SK-N-SH (cell line): ENCODE measurements at regions not wholly inside any gene's neighbourhood (a gene's known extent, or its start where the extent isn't known, plus 50 kb on each side); places are given as distances from the start of the nearest gene placed in this dataset.

Source experiments
- CTCF ChIA-PET: fragments of 300-600, 350-600 bp; formaldehyde crosslinking; extraction: SDS; loops from one replicate; lab custom pipeline; 2021; lab: Yijun Ruan, JAX
- POLR2A ChIA-PET: fragments of 350-600 bp; sonication (Branson Sonifier 250); formaldehyde crosslinking; extraction: SDS; loops from one replicate; lab custom pipeline; 2020; ENCODE audit warnings: antibody characterized with exemption, inconsistent platforms; lab: Yijun Ruan, JAX
- DNase-seq: peaks from one replicate; pipeline ENCODE4 v3.0.0; 2012
- H2AFZ ChIP-seq: fragments of 200-600 bp; sonication (generic); 2 replicates; pipeline ENCODE4 v1.8.1; 2016; ENCODE audit warnings: antibody characterized with exemption, mild to moderate bottlenecking, low read depth
- H3F3A ChIP-seq: fragments of 200-600 bp; sonication (generic); replicated peaks from 2 replicates; pipeline ENCODE3; 2016; ENCODE audit warnings: antibody characterized with exemption, mild to moderate bottlenecking; ENCODE audit not compliant: insufficient read depth
- H3K27ac ChIP-seq, 2 experiments: fragments of 200-500 bp in 1 of 2; fragments of 200-600 bp in 1 of 2; sonication (Bioruptor generic) in 1 of 2; sonication (generic), shearing (Covaris generic) in 1 of 2; 2 replicates each; pipeline versions ENCODE4 v1.5.1 to v1.6.1; 2014 to 2016; ENCODE audit warnings: low read depth in 2 of 2, inconsistent platforms in 1 of 2, low read length in 1 of 2, mild to moderate bottlenecking in 1 of 2, mixed read lengths in 1 of 2
- H3K27me3 ChIP-seq: fragments of 200-600 bp; sonication (generic), shearing (Covaris generic); 2 replicates; pipeline ENCODE4 v1.6.1; 2016; ENCODE audit warnings: mixed run types; ENCODE audit not compliant: insufficient read depth
- H3K36me3 ChIP-seq, 2 experiments: fragments of 200-500 bp in 1 of 2; fragments of 200-600 bp in 1 of 2; sonication (Bioruptor generic) in 1 of 2; sonication (generic) in 1 of 2; replicated peaks in 1 of 2; 2 replicates each; pipeline versions ENCODE3 to v1.5.1; 2014 to 2016; ENCODE audit warnings: low read length in 1 of 2, mild to moderate bottlenecking in 1 of 2; ENCODE audit not compliant: insufficient read depth in 2 of 2, control insufficient read depth in 1 of 2
- H3K4me1 ChIP-seq, 2 experiments: fragments of 200-500 bp in 1 of 2; fragments of 200-600 bp in 1 of 2; sonication (Bioruptor generic) in 1 of 2; sonication (generic), shearing (Covaris generic) in 1 of 2; 2 replicates each; pipeline versions ENCODE4 v1.5.1 to v1.6.1; 2014 to 2016; ENCODE audit warnings: low read depth in 1 of 2, low read length in 1 of 2, mixed run types in 1 of 2; ENCODE audit not compliant: insufficient read depth in 2 of 2, control insufficient read depth in 1 of 2
- H3K4me2 ChIP-seq: fragments of 200-600 bp; sonication (generic), shearing (Covaris generic); 2 replicates; pipeline ENCODE4 v1.6.1; 2017; ENCODE audit warnings: mixed run types
- H3K4me3 ChIP-seq, 2 experiments: fragments of 200-500 bp in 1 of 2; fragments of 200-600 bp in 1 of 2; sonication (Bioruptor generic) in 1 of 2; sonication (generic), shearing (Covaris generic) in 1 of 2; 2 replicates each; pipeline versions ENCODE4 v1.5.1 to v1.8.1; 2014 to 2016; ENCODE audit warnings: low read depth in 2 of 2, inconsistent platforms in 1 of 2, low read length in 1 of 2, mild to moderate bottlenecking in 1 of 2, mixed read lengths in 1 of 2, moderate library complexity in 1 of 2
- H3K79me2 ChIP-seq: fragments of 200-600 bp; sonication (generic); 2 replicates; pipeline ENCODE4 v1.8.1; 2017; ENCODE audit warnings: mild to moderate bottlenecking; ENCODE audit not compliant: insufficient read depth
- H3K9ac ChIP-seq: fragments of 200-600 bp; sonication (generic); 2 replicates; pipeline ENCODE4 v1.6.1; 2017; ENCODE audit warnings: mixed run types
- H3K9me2 ChIP-seq: fragments of 200-600 bp; sonication (generic); 2 replicates; pipeline ENCODE4 v1.6.1; 2017; ENCODE audit warnings: mixed run types
- H3K9me3 ChIP-seq: fragments of 200-600 bp; sonication (generic); 2 replicates; pipeline ENCODE4 v1.6.1; 2017; ENCODE audit warnings: mixed run types, mild to moderate bottlenecking, moderate library complexity
- H4K20me1 ChIP-seq: fragments of 200-600 bp; sonication (generic); 2 replicates; pipeline ENCODE4 v1.6.1; 2017; ENCODE audit warnings: mild to moderate bottlenecking, mixed run types; ENCODE audit not compliant: insufficient read depth
- ELF1 ChIP-seq: IDR thresholded peaks from 2 replicates; pipeline ENCODE4 v1.4.0; 2012
- EP300 ChIP-seq, 2 experiments: IDR thresholded peaks; 2 replicates each; pipeline versions ENCODE4 v1.4.0 to v1.6.1; 2012; ENCODE audit warnings: borderline replicate concordance in 1 of 2, low read depth in 1 of 2, low read length in 1 of 2
- EZH2phosphoT487 ChIP-seq: fragments of 200-600 bp; sonication (generic); IDR thresholded peaks from 2 replicates; pipeline ENCODE4 v1.6.1; 2017; ENCODE audit warnings: low read depth, mixed run types, mild to moderate bottlenecking, antibody characterized with exemption, moderate library complexity, borderline replicate concordance
- IRF3 ChIP-seq: fragments of 150-350 bp; IDR thresholded peaks from 2 replicates; pipeline ENCODE4 v1.6.1; 2016; ENCODE audit warnings: mild to moderate bottlenecking, low read depth, low read length
- MAX ChIP-seq: IDR thresholded peaks from 2 replicates; pipeline ENCODE4 v1.4.0; 2012; ENCODE audit warnings: low read depth
- MEF2A ChIP-seq: IDR thresholded peaks from 2 replicates; pipeline ENCODE4 v1.4.0; 2012; ENCODE audit warnings: low read depth, borderline replicate concordance
- NFIC ChIP-seq: IDR thresholded peaks from 2 replicates; pipeline ENCODE4 v1.4.0; 2012; ENCODE audit warnings: borderline replicate concordance
- NRF1 ChIP-seq: IDR thresholded peaks from 2 replicates; pipeline ENCODE4 v1.6.1; 2012; ENCODE audit warnings: low read depth, mild to moderate bottlenecking, low read length
- PBX3 ChIP-seq: IDR thresholded peaks from 2 replicates; pipeline ENCODE4; 2012
- RAD21 ChIP-seq: IDR thresholded peaks from 2 replicates; pipeline ENCODE4 v1.6.1; 2012; ENCODE audit warnings: mild to moderate bottlenecking, low read length
- REST ChIP-seq: IDR thresholded peaks from 2 replicates; pipeline ENCODE4 v1.6.1; 2012; ENCODE audit warnings: mild to moderate bottlenecking, low read depth, low read length, moderate library complexity
- RFX5 ChIP-seq: IDR thresholded peaks from 2 replicates; pipeline ENCODE4 v1.6.1; 2012; ENCODE audit warnings: mild to moderate bottlenecking, improper control_type of control experiment, low read length
- SIN3A ChIP-seq: IDR thresholded peaks from 2 replicates; pipeline ENCODE4 v1.6.1; 2012; ENCODE audit warnings: low read depth, mild to moderate bottlenecking, low read length, moderate library complexity, borderline replicate concordance
- SMC3 ChIP-seq: IDR thresholded peaks from 2 replicates; pipeline ENCODE4 v1.6.1; 2012; ENCODE audit warnings: low read depth, low read length, improper control_type of control experiment
- TCF12 ChIP-seq: IDR thresholded peaks from 2 replicates; pipeline ENCODE4 v1.4.0; 2012
- TEAD4 ChIP-seq: IDR thresholded peaks from 2 replicates; pipeline ENCODE4 v1.4.0; 2012; ENCODE audit warnings: mild to moderate bottlenecking, borderline replicate concordance; ENCODE audit not compliant: insufficient read depth
- USF1 ChIP-seq: IDR thresholded peaks from 2 replicates; pipeline ENCODE4 v1.4.0; 2012; ENCODE audit warnings: low read depth, borderline replicate concordance
- YY1 ChIP-seq: IDR thresholded peaks from 2 replicates; pipeline ENCODE4 v1.4.0; 2012; ENCODE audit warnings: low read depth, mild to moderate bottlenecking
- ZBTB33 ChIP-seq: IDR thresholded peaks from 2 replicates; pipeline ENCODE4 v1.4.0; 2012; ENCODE audit warnings: low read depth, borderline replicate concordance
- WGBS: methylation state at CpG from one replicate; pipeline ENCODE4 v1.1.6; 2017; ENCODE audit warnings: low lambda C conversion rate; 5-methylcytosine and 5-hydroxymethylcytosine counted together

- no peak overlapping the region for H3K4me2 ChIP-seq
- H4K20me1 ChIP-seq, result no peaks in the 10 kb centered on the region
- H3K79me2 ChIP-seq, result no peaks in the 10 kb centered on the region
- H3K4me1 ChIP-seq, result no peaks in the 10 kb centered on the region; a peak in 2 of 4 replicates
- no peak overlapping the region for H3K27ac ChIP-seq
- H3K9me3 ChIP-seq, result no peaks in the 10 kb centered on the region
- no peaks in the 10 kb centered on the region for H3K27me3 ChIP-seq
- POLR2A ChIA-PET, result no interaction called here
- no peaks in the 10 kb centered on the region for H3K9me2 ChIP-seq
- H3K9ac ChIP-seq, result no peak overlapping the region
- no peaks in the 10 kb centered on the region for H3F3A ChIP-seq
- 88% methylated on average over 6 of the region's 6 CpGs for WGBS
- no peak for DNase-seq
- no peaks in the 10 kb centered on the region for H3K36me3 ChIP-seq
- CTCF ChIA-PET, result interaction anchor here (0.6 kb wide), 1 partner anchor 711 kb away, joined by 3 read pairs; no protein-coding TSS in a partner anchor
- H3K4me3 ChIP-seq, result no peak overlapping the region
- TF ChIP-seq YY1, result no peak
- H2AFZ ChIP-seq, result no peak overlapping the region
These were observed 125.8 kb upstream of the SLIT3 start for GRCh38 chr5:169426784-169427183.

- CTCF ChIA-PET, result interaction anchor here (0.8 to 2.0 kb wide), 3 partner anchors 9 to 109 kb away, joined by 3 to 5 read pairs (median 3); no protein-coding TSS in a partner anchor
- TF ChIP-seq TEAD4 (no peak), PBX3 (no peak), MAX (no peak), NFIC (no peak), ELF1 (no peak), SMC3 (no peak), EZH2phosphoT487 (no peak), ZBTB33 (no peak), NRF1 (no peak), USF1 (no peak), EP300 (IDR thresholded peaks at IDR 0.05; ENCODE audit: borderline replicate concordance in 1 of 2, low read depth in 1 of 2, low read length in 1 of 2) (no peak), RFX5 (no peak), RAD21 (no peak), MEF2A (no peak), SIN3A (no peak), REST (no peak), IRF3 (no peak), TCF12 (no peak)
These were observed 123.9 kb upstream of the SLIT3 start for GRCh38 chr5:169424670-169425378.

More at GRCh38 chr5:169424670-169425378, 123.9 kb upstream of the SLIT3 start:
- 100% methylated on average over 2 of the region's 4 CpGs for WGBS
- H3K79me2 ChIP-seq, result no peaks in the 10 kb centered on the region
- no peaks in the 10 kb centered on the region for H3K27me3 ChIP-seq
- POLR2A ChIA-PET, result no interaction called here
- H3F3A ChIP-seq, result no peaks in the 10 kb centered on the region
- H3K27ac ChIP-seq, result no peak overlapping the region
- H3K9ac ChIP-seq, result no peak overlapping the region
- H3K4me2 ChIP-seq, result no peak overlapping the region
- H3K4me3 ChIP-seq, result no peak overlapping the region
- no peak overlapping the region for H2AFZ ChIP-seq
- DNase-seq, result no peak
- no peaks in the 10 kb centered on the region for H3K9me3 ChIP-seq
- H3K4me1 ChIP-seq, result no peaks in the 10 kb centered on the region; a peak in 2 of 4 replicates
- no peaks in the 10 kb centered on the region for H3K36me3 ChIP-seq
- H3K9me2 ChIP-seq, result no peaks in the 10 kb centered on the region
- no peaks in the 10 kb centered on the region for H4K20me1 ChIP-seq
